Karpas-422 (cell line): ENCODE measurements at regions not wholly inside any gene's neighbourhood (a gene's known extent, or its start where the extent isn't known, plus 50 kb on each side); places are given as distances from the start of the nearest gene placed in this dataset.

Source experiments
- DNase-seq: peaks from one replicate; pipeline ENCODE4 v3.0.0-alpha.2; 2015
- H2AFZ ChIP-seq: fragments of 200-600 bp; sonication (generic); 2 replicates; pipeline ENCODE4 v1.6.1; 2014; ENCODE audit warnings: antibody characterized with exemption, low read length, mixed read lengths
- H3K27ac ChIP-seq: fragments of 200-600 bp; sonication (generic); 2 replicates; pipeline ENCODE4 v1.5.1; 2014; ENCODE audit warnings: mild to moderate bottlenecking, low read length, moderate library complexity
- H3K27me3 ChIP-seq: fragments of 200-600 bp; sonication (generic); 2 replicates; pipeline ENCODE4 v1.6.1; 2014; ENCODE audit warnings: low read length, mixed read lengths
- H3K36me3 ChIP-seq: fragments of 200-600 bp; sonication (generic); 2 replicates; pipeline ENCODE4 v1.6.1; 2014; ENCODE audit warnings: low read length, mixed read lengths; ENCODE audit not compliant: insufficient read depth
- H3K4me1 ChIP-seq: fragments of 200-600 bp; sonication (generic); 2 replicates; pipeline ENCODE4 v1.6.1; 2014; ENCODE audit warnings: mild to moderate bottlenecking, low read length, mixed read lengths
- H3K4me2 ChIP-seq: fragments of 200-600 bp; sonication (generic); 2 replicates; pipeline ENCODE4 v1.6.1; 2014; ENCODE audit warnings: low read length, low read depth, mild to moderate bottlenecking; ENCODE audit not compliant: poor library complexity, severe bottlenecking
- H3K4me3 ChIP-seq: fragments of 200-600 bp; sonication (generic); 2 replicates; pipeline ENCODE4 v1.5.1; 2014; ENCODE audit warnings: mild to moderate bottlenecking, antibody characterized with exemption, low read length, mixed read lengths
- H3K79me2 ChIP-seq: fragments of 200-600 bp; sonication (generic); 2 replicates; pipeline ENCODE4 v1.6.1; 2014; ENCODE audit warnings: mild to moderate bottlenecking, low read length, mixed read lengths
- H3K9ac ChIP-seq: fragments of 200-600 bp; sonication (generic); 2 replicates; pipeline ENCODE4 v1.6.0; 2014; ENCODE audit warnings: low read length
- H3K9me2 ChIP-seq: fragments of 200-600 bp; sonication (generic), shearing (Covaris generic); replicated peaks from 2 replicates; pipeline ENCODE4 v1.6.0; 2014; ENCODE audit warnings: mild to moderate bottlenecking, low read length, moderate library complexity; ENCODE audit not compliant: insufficient read depth
- H3K9me3 ChIP-seq: fragments of 300-700, 200-600 bp; sonication (generic); 2 replicates; pipeline ENCODE4 v1.6.1; 2014; ENCODE audit warnings: low read length, mixed read lengths
- H4K20me1 ChIP-seq: fragments of 200-600 bp; sonication (generic); 2 replicates; pipeline ENCODE4 v1.6.1; 2014; ENCODE audit warnings: mild to moderate bottlenecking, antibody characterized with exemption, low read length, low read depth; ENCODE audit not compliant: insufficient read depth

- no peak for DNase-seq
These were observed 304.0 kb downstream of the RRAGC start for GRCh38 chr1:38555594-38555993.

GRCh38 chr1:38555130-38555529, 304.4 kb downstream of the RRAGC start:
- H3K36me3 ChIP-seq: no peaks in the 10 kb centered on the region

More at GRCh38 chr1:38555594-38555993, 304.0 kb downstream of the RRAGC start:
- no peaks in the 10 kb centered on the region for H3K4me1 ChIP-seq
- H3K9me2 ChIP-seq: no peaks in the 10 kb centered on the region
- H3K9ac ChIP-seq: no peak overlapping the region
- H3K4me2 ChIP-seq: no peak overlapping the region
- no peak overlapping the region for H3K27ac ChIP-seq
- no peak overlapping the region for H2AFZ ChIP-seq
- H3K79me2 ChIP-seq: no peaks in the 10 kb centered on the region
- H3K36me3 ChIP-seq: no peaks in the 10 kb centered on the region
- no peak overlapping the region for H3K4me3 ChIP-seq
- H3K27me3 ChIP-seq: no peaks in the 10 kb centered on the region
- no peaks in the 10 kb centered on the region for H3K9me3 ChIP-seq
- H4K20me1 ChIP-seq: no peaks in the 10 kb centered on the region; the same call in 1 of the 2 replicates

GRCh38 chr1:38551318-38552307, 308.0 kb downstream of the RRAGC start:
- no peaks in the 10 kb centered on the region; the same call in 1 of the 2 replicates for H4K20me1 ChIP-seq
- no peaks in the 10 kb centered on the region for H3K9me3 ChIP-seq
- H3K4me2 ChIP-seq: no peak overlapping the region
- no peak overlapping the region for H3K27ac ChIP-seq
- DNase-seq: no peak
- no peak overlapping the region for H3K4me3 ChIP-seq
- no peaks in the 10 kb centered on the region for H3K4me1 ChIP-seq
- no peaks in the 10 kb centered on the region for H3K79me2 ChIP-seq
- no peaks in the 10 kb centered on the region for H3K27me3 ChIP-seq
- no peaks in the 10 kb centered on the region for H3K9me2 ChIP-seq
- H2AFZ ChIP-seq: no peak overlapping the region
- H3K9ac ChIP-seq: no peak overlapping the region
- H3K36me3 ChIP-seq: no peaks in the 10 kb centered on the region

More at GRCh38 chr1:38555130-38555529, 304.4 kb downstream of the RRAGC start:
- Histone ChIP-seq H3K79me2 (no peaks in the 10 kb centered on the region), H3K9me2 (no peaks in the 10 kb centered on the region), H2AFZ (no peak overlapping the region), H4K20me1 (no peaks in the 10 kb centered on the region; the same call in 1 of the 2 replicates), H3K27ac (no peak overlapping the region), H3K9ac (no peak overlapping the region), H3K4me2 (no peak overlapping the region), H3K4me1 (no peaks in the 10 kb centered on the region), H3K27me3 (no peaks in the 10 kb centered on the region), H3K4me3 (no peak overlapping the region), H3K9me3 (no peaks in the 10 kb centered on the region)
- DNase-seq: no peak

GRCh38 chr1:38549191-38549590, 310.4 kb downstream of the RRAGC start:
- Histone ChIP-seq H3K4me3 (no peak overlapping the region), H3K27me3 (no peaks in the 10 kb centered on the region), H3K79me2 (no peaks in the 10 kb centered on the region), H3K9me3 (no peaks in the 10 kb centered on the region), H4K20me1 (no peaks in the 10 kb centered on the region), H3K9ac (no peak overlapping the region), H3K4me2 (no peak overlapping the region), H2AFZ (no peak overlapping the region), H3K9me2 (no peaks in the 10 kb centered on the region), H3K4me1 (no peaks in the 10 kb centered on the region), H3K36me3 (no peaks in the 10 kb centered on the region), H3K27ac (no peak overlapping the region)
- DNase-seq: no peak

GRCh38 chr1:38547321-38547720, 312.3 kb downstream of the RRAGC start:
- no peaks in the 10 kb centered on the region for H3K9me2 ChIP-seq
- no peak overlapping the region for H3K4me2 ChIP-seq
- H3K9ac ChIP-seq: no peak overlapping the region
- no peak for DNase-seq
- no peak overlapping the region for H2AFZ ChIP-seq
- H3K79me2 ChIP-seq: no peaks in the 10 kb centered on the region
- H3K4me1 ChIP-seq: no peaks in the 10 kb centered on the region
- H3K27ac ChIP-seq: no peak overlapping the region
- H4K20me1 ChIP-seq: no peaks in the 10 kb centered on the region
- no peaks in the 10 kb centered on the region for H3K9me3 ChIP-seq
- no peak overlapping the region for H3K4me3 ChIP-seq
- H3K27me3 ChIP-seq: no peaks in the 10 kb centered on the region
- H3K36me3 ChIP-seq: no peaks in the 10 kb centered on the region

- H3K27me3 ChIP-seq: no peaks in the 10 kb centered on the region
- H3K9ac ChIP-seq: no peak overlapping the region
- H3K4me1 ChIP-seq: no peaks in the 10 kb centered on the region
- no peak overlapping the region for H3K4me3 ChIP-seq
- no peaks in the 10 kb centered on the region for H3K9me3 ChIP-seq
- no peak overlapping the region for H2AFZ ChIP-seq
- no peaks in the 10 kb centered on the region for H4K20me1 ChIP-seq
- no peak overlapping the region for H3K4me2 ChIP-seq
- no peaks in the 10 kb centered on the region for H3K79me2 ChIP-seq
- no peak overlapping the region for H3K27ac ChIP-seq
- no peaks in the 10 kb centered on the region for H3K36me3 ChIP-seq
- no peaks in the 10 kb centered on the region for H3K9me2 ChIP-seq
- DNase-seq: no peak
These were observed 312.9 kb downstream of the RRAGC start for GRCh38 chr1:38546636-38547035.

GRCh38 chr1:38541223-38541622, 318.3 kb downstream of the RRAGC start:
- Histone ChIP-seq H3K27me3 (no peaks in the 10 kb centered on the region), H4K20me1 (no peaks in the 10 kb centered on the region), H3K9ac (no peak overlapping the region), H3K9me3 (no peaks in the 10 kb centered on the region), H3K36me3 (no peaks in the 10 kb centered on the region), H3K4me3 (no peak overlapping the region), H3K9me2 (no peaks in the 10 kb centered on the region), H3K27ac (no peak overlapping the region), H3K79me2 (no peaks in the 10 kb centered on the region), H3K4me2 (no peak overlapping the region), H2AFZ (no peak overlapping the region), H3K4me1 (no peaks in the 10 kb centered on the region)
- DNase-seq: no peak

- Histone ChIP-seq H3K36me3 (no peaks in the 10 kb centered on the region), H3K79me2 (no peaks in the 10 kb centered on the region), H4K20me1 (no peaks in the 10 kb centered on the region), H3K9ac (no peak overlapping the region), H3K4me2 (no peak overlapping the region), H2AFZ (no peak overlapping the region), H3K4me1 (no peaks in the 10 kb centered on the region), H3K27ac (no peak overlapping the region), H3K9me2 (no peaks in the 10 kb centered on the region), H3K4me3 (no peak overlapping the region), H3K27me3 (no peaks in the 10 kb centered on the region), H3K9me3 (no peaks in the 10 kb centered on the region)
- DNase-seq: no peak
These were observed 319.6 kb downstream of the RRAGC start for GRCh38 chr1:38539931-38540330.
